Dendritic cell treated with granulocyte-macrophage colony-stimulating factor and Interleukin-4, amounts not matched to agents 40 ng/mL and 50 ng/mL, for 4 days (primary cell): ENCODE measurements at regions not wholly inside any gene's neighbourhood (a gene's known extent, or its start where the extent isn't known, plus 50 kb on each side); places are given as distances from the start of the nearest gene placed in this dataset.
"Not testable (repeated sequence)": the region's sequence is repeated elsewhere in the genome, so short reads cannot be mapped to it uniquely, and the experiment has no call there.

Source experiments
- H3K27ac Mint-ChIP-seq: one replicate; pipeline ENCODE4 v1.8.0; 2022; ENCODE audit warnings: mild to moderate bottlenecking, mixed read lengths
- H3K27me3 Mint-ChIP-seq: one replicate; pipeline ENCODE4 v1.8.0; 2022; ENCODE audit warnings: mild to moderate bottlenecking, mixed read lengths
- H3K36me3 Mint-ChIP-seq: one replicate; pipeline ENCODE4 v1.8.0; 2022; ENCODE audit warnings: low read depth, mixed read lengths
- H3K4me1 Mint-ChIP-seq: one replicate; pipeline ENCODE4 v1.8.0; 2022; ENCODE audit warnings: low read depth, mixed read lengths
- H3K4me3 Mint-ChIP-seq: one replicate; pipeline ENCODE4 v1.8.0; 2022; ENCODE audit warnings: mild to moderate bottlenecking, moderate library complexity, mixed read lengths
- H3K9me3 Mint-ChIP-seq: one replicate; pipeline ENCODE4 v1.8.0; 2022; ENCODE audit warnings: mixed read lengths
- intact Hi-C: fragments of 100-400 bp; cut with micrococcal nuclease; formaldehyde crosslinking; loops from one replicate; pipeline ENCODE4 v1.15.0; 2022

GRCh38 chr7:68409851-68410250 lies 1188.4 kb upstream of the AUTS2 start:
- Mint-ChIP-seq H3K27me3 (no peaks in the 10 kb centered on the region), H3K36me3 (no peaks in the 10 kb centered on the region), H3K4me1 (no peaks in the 10 kb centered on the region)

GRCh38 chr7:68410693-68411092 lies 1187.6 kb upstream of the AUTS2 start:
- H3K36me3 Mint-ChIP-seq, H3K4me3 Mint-ChIP-seq, intact Hi-C loops, H3K27me3 Mint-ChIP-seq, H3K4me1 Mint-ChIP-seq, H3K27ac Mint-ChIP-seq: not testable (repeated sequence)
- peaks cover 26% of the 10 kb centered on the region for H3K9me3 Mint-ChIP-seq

More at GRCh38 chr7:68409851-68410250, 1188.4 kb upstream of the AUTS2 start:
- Mint-ChIP-seq H3K27ac (no peak overlapping the region), H3K4me3 (no peak overlapping the region), H3K9me3 (peaks cover 26% of the 10 kb centered on the region)
- intact Hi-C loops, result no loop called here

DNA sequence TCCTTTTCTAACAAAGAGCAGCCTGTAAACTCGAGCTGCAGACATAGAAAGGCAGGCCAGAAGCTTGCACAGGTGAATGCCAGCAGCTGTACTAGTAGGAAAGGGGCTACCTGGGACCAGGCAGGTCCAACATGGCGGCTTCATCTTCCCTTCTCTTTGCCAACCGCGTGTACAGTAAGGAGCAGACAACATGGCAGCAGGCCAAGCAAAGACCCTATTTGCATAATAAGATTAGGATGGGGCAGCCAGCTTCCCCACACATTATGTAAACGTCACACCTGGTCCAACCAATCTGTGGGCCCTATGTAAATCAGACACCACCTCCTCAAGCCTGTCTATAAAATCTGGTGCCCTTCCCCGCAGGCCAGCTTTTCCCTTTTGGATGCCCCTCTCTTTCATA lies 1186.5 kb upstream of the AUTS2 start:
- Mint-ChIP-seq H3K4me1 (no peaks in the 10 kb centered on the region), H3K9me3 (peaks cover 26% of the 10 kb centered on the region), H3K4me3 (no peak overlapping the region), H3K27me3 (no peaks in the 10 kb centered on the region), H3K27ac (no peak overlapping the region), H3K36me3 (no peaks in the 10 kb centered on the region)
- intact Hi-C loops, result no loop called here

GRCh38 chr7:68414631-68415425 lies 1183.4 kb upstream of the AUTS2 start:
- H3K9me3 Mint-ChIP-seq, result peaks cover 52% of the 10 kb centered on the region
- no peaks in the 10 kb centered on the region for H3K27me3 Mint-ChIP-seq
- no peak overlapping the region for H3K27ac Mint-ChIP-seq
- H3K4me3 Mint-ChIP-seq, result no peak overlapping the region
- intact Hi-C loops, result no loop called here
- H3K36me3 Mint-ChIP-seq, result no peaks in the 10 kb centered on the region
- no peaks in the 10 kb centered on the region for H3K4me1 Mint-ChIP-seq

- peaks cover 64% of the 10 kb centered on the region for H3K9me3 Mint-ChIP-seq
- H3K36me3 Mint-ChIP-seq, result no peaks in the 10 kb centered on the region
- H3K27ac Mint-ChIP-seq, result no peak overlapping the region
- H3K4me1 Mint-ChIP-seq, result no peaks in the 10 kb centered on the region
- no peak overlapping the region for H3K4me3 Mint-ChIP-seq
- intact Hi-C loops, result no loop called here
- no peaks in the 10 kb centered on the region for H3K27me3 Mint-ChIP-seq
Observed at GRCh38 chr7:68417002-68417401, 1181.3 kb upstream of the AUTS2 start.

- no peak overlapping the region for H3K27ac Mint-ChIP-seq
- H3K9me3 Mint-ChIP-seq, result peaks cover 64% of the 10 kb centered on the region
- no peak overlapping the region for H3K4me3 Mint-ChIP-seq
- H3K36me3 Mint-ChIP-seq, result no peaks in the 10 kb centered on the region
- no peaks in the 10 kb centered on the region for H3K4me1 Mint-ChIP-seq
- H3K27me3 Mint-ChIP-seq, result no peaks in the 10 kb centered on the region
- intact Hi-C loops, result no loop called here
Observed at GRCh38 chr7:68417659-68418058, 1180.6 kb upstream of the AUTS2 start.

- no peaks in the 10 kb centered on the region for H3K4me1 Mint-ChIP-seq
- intact Hi-C loops, result no loop called here
- H3K36me3 Mint-ChIP-seq, result no peaks in the 10 kb centered on the region
- H3K27me3 Mint-ChIP-seq, result no peaks in the 10 kb centered on the region
- H3K4me3 Mint-ChIP-seq, result no peak overlapping the region
- H3K27ac Mint-ChIP-seq, result no peak overlapping the region
- H3K9me3 Mint-ChIP-seq, result peaks cover 65% of the 10 kb centered on the region
Observed at GRCh38 chr7:68420342-68421192, 1177.7 kb upstream of the AUTS2 start.

- Mint-ChIP-seq H3K27me3 (no peaks in the 10 kb centered on the region), H3K4me1 (no peaks in the 10 kb centered on the region), H3K27ac (no peak overlapping the region), H3K4me3 (no peak overlapping the region), H3K36me3 (no peaks in the 10 kb centered on the region), H3K9me3 (peaks cover 72% of the 10 kb centered on the region)
- intact Hi-C loops, result no loop called here
Observed at GRCh38 chr7:68421712-68422111, 1176.6 kb upstream of the AUTS2 start.

DNA sequence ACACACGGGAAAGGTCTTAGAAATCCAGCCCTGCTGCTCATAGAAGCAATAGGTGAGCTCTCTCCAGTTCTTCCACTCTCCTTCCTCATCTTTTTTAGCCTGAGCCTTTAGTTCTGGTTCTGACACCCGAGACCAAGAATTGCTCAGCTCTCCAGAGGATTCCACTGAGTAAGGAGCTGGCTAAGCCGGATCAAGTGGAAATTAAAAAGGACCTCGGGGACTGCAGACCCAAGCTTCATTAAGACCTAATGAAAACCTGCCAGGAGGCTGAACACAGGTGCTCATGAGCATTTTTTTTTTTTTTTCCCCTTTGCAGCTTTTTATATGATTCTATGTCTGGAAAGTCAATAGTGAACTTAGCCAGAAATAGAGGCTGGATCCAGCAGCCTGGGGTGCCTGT lies 1176.0 kb upstream of the AUTS2 start:
- no peak overlapping the region for H3K27ac Mint-ChIP-seq
- peaks cover 77% of the 10 kb centered on the region for H3K9me3 Mint-ChIP-seq
- no peaks in the 10 kb centered on the region for H3K27me3 Mint-ChIP-seq
- H3K4me3 Mint-ChIP-seq, result no peak overlapping the region
- intact Hi-C loops, result no loop called here
- H3K36me3 Mint-ChIP-seq, result no peaks in the 10 kb centered on the region
- H3K4me1 Mint-ChIP-seq, result no peaks in the 10 kb centered on the region

- H3K27ac Mint-ChIP-seq, result no peak overlapping the region
- no peak overlapping the region for H3K4me3 Mint-ChIP-seq
- no peaks in the 10 kb centered on the region for H3K27me3 Mint-ChIP-seq
- no peaks in the 10 kb centered on the region for H3K36me3 Mint-ChIP-seq
- no peaks in the 10 kb centered on the region for H3K4me1 Mint-ChIP-seq
- peaks cover 77% of the 10 kb centered on the region for H3K9me3 Mint-ChIP-seq
- intact Hi-C loops, result no loop called here
Observed at GRCh38 chr7:68423356-68423755, 1174.9 kb upstream of the AUTS2 start.

- no peaks in the 10 kb centered on the region for H3K4me1 Mint-ChIP-seq
- H3K27me3 Mint-ChIP-seq, result no peaks in the 10 kb centered on the region
Observed at GRCh38 chr7:68424658-68425297, 1173.5 kb upstream of the AUTS2 start.

GRCh38 chr7:68425377-68425776 lies 1172.9 kb upstream of the AUTS2 start:
- intact Hi-C loops, result no loop called here
- H3K9me3 Mint-ChIP-seq, result peaks cover 71% of the 10 kb centered on the region
- no peaks in the 10 kb centered on the region for H3K27me3 Mint-ChIP-seq
- H3K4me3 Mint-ChIP-seq, result no peak overlapping the region
- no peaks in the 10 kb centered on the region for H3K4me1 Mint-ChIP-seq
- no peak overlapping the region for H3K27ac Mint-ChIP-seq
- H3K36me3 Mint-ChIP-seq, result no peaks in the 10 kb centered on the region

More at GRCh38 chr7:68424658-68425297, 1173.5 kb upstream of the AUTS2 start:
- Mint-ChIP-seq H3K9me3 (peaks cover 77% of the 10 kb centered on the region), H3K4me3 (no peak overlapping the region), H3K27ac (no peak overlapping the region), H3K36me3 (no peaks in the 10 kb centered on the region)
- intact Hi-C loops, result no loop called here

GRCh38 chr7:68429411-68430117 lies 1168.7 kb upstream of the AUTS2 start:
- peaks cover 67% of the 10 kb centered on the region for H3K9me3 Mint-ChIP-seq
- no peak overlapping the region for H3K4me3 Mint-ChIP-seq
- H3K27ac Mint-ChIP-seq, result no peak overlapping the region
- no peaks in the 10 kb centered on the region for H3K4me1 Mint-ChIP-seq
- no peaks in the 10 kb centered on the region for H3K27me3 Mint-ChIP-seq
- no peaks in the 10 kb centered on the region for H3K36me3 Mint-ChIP-seq
- intact Hi-C loops, result no loop called here
